HG02852 (cell line): ENCODE measurements at regions not wholly inside any gene's neighbourhood (a gene's known extent, or its start where the extent isn't known, plus 50 kb on each side); places are given as distances from the start of the nearest gene placed in this dataset.
A peak's percentile ranks its signal among the peaks of the same experiment; 100 is the strongest.
"Not testable (repeated sequence)": the region's sequence is repeated elsewhere in the genome, so short reads cannot be mapped to it uniquely, and the experiment has no call there.

ENCODE experiments used
- ATAC-seq: cut with Tn5 transposase; IDR thresholded peaks from one replicate; pipeline ENCODE4 v1.9.1; 2021; ENCODE audit warnings: mild to moderate bottlenecking, moderate library complexity; ENCODE audit not compliant: unreplicated experiment

DNA sequence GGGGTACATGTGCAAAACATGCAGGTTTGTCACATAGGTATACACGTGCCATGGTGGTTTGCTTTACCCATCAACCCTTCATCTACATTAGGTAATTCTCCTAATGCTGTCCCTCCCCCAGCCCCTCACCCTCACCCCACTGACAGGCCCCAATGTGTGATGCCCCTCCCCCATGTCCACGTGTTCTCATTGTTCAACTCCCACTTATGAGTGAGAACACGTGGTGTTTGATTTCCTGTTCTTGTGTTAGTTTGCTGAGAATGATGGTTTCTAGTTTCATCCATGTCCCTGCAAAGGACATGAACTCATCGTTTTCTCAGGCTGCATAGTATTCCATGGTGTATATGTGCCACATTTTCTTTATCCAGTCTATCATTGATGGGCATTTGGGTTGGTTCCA is 232.9 kb upstream of the RASGRP1 start:
- ATAC-seq = not testable (repeated sequence)

DNA sequence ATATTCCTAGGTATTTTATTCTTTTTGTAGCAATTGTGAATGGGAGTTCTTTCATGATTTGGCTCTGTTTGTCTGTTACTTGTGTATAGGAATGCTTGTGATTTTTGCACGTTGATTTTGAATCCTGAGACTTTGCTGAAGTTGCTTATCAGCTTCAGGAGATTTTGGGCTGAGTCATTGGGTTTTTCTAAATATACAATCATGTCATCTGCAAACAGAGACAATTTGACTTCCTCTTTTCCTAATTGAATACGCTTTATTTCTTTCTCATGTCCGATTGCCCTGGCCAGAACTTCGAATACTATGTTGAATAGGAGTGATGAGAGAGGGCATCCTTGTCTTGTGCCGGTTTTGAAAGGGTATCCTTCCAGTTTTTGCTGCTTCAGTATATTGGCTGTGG is 234.6 kb upstream of the RASGRP1 start:
- not testable (repeated sequence) for ATAC-seq

DNA sequence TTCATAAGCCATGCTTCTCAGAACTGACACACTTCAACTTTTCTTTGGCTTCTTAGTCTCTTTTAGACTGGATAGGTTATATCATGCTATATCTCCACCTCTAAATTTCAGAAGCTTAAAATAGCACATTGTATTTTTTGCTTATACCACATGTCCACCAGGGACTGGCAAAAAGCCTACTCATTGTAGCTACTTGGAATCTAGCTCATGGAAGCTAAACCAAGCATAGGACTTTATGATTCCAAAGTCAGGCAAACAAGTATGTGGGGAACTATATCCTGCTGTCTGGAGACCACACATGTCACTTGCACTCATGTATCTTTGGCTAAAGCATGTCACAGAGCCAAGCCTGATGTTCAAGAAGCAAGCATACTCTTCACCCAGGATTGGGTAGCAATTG is 245.0 kb upstream of the RASGRP1 start:
- ATAC-seq = no peak

DNA sequence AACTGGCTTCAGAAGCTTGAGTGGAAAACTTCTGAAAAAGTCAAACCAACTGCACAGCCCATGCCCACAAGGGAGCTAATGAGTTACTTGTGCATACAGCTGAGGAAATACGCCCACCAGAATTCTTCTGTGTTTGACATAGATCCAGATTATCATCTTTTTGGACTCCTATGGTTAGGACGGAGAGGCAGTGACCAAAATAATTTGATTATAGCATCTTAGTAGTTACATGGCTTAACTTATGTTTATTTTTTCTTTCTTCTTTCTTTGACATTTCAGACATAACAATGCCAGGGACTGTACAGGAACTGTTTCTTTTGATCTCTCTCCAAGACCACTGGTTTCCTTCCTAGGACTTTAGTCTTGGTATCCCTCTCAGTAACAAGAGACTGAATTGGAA is 246.1 kb upstream of the RASGRP1 start:
- ATAC-seq = no peak

DNA sequence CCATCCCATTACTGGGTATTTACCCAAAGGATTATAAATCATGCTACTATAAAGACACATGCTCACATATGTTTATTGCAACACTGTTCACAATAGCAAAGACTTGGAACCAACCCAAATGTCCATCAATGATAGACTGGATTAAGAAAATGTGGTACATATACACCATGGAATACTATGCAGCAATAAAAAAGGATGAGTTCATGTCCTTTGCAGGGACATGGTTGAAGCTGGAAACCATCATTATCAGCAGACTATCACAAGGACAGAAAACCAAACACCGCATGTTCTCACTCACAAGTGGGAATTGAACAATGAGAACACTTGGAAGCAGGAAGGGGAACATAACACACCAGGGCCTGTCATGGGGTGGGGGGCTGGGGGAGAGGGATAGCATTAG is 249.6 kb upstream of the RASGRP1 start:
- ATAC-seq = not testable (repeated sequence)

DNA sequence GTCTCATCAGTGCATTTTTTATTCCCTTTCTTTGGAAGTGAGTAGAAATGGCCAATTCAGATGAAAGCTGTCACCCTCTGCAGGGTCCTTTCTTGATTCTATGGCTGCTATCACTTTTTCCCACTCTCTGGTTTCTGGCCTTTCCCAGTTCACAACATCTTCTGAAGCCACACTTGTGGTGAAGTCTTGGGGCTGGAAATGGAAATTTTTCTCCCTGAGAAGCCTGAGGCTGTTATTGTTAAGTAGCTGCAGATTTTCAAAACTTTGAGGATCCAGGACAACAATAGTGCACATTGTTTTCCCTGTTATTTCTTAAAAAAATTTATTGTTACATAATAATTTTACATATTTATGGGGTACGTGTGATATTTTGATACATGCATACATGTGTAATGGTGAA is 250.3 kb upstream of the RASGRP1 start:
- ATAC-seq = no peak

DNA sequence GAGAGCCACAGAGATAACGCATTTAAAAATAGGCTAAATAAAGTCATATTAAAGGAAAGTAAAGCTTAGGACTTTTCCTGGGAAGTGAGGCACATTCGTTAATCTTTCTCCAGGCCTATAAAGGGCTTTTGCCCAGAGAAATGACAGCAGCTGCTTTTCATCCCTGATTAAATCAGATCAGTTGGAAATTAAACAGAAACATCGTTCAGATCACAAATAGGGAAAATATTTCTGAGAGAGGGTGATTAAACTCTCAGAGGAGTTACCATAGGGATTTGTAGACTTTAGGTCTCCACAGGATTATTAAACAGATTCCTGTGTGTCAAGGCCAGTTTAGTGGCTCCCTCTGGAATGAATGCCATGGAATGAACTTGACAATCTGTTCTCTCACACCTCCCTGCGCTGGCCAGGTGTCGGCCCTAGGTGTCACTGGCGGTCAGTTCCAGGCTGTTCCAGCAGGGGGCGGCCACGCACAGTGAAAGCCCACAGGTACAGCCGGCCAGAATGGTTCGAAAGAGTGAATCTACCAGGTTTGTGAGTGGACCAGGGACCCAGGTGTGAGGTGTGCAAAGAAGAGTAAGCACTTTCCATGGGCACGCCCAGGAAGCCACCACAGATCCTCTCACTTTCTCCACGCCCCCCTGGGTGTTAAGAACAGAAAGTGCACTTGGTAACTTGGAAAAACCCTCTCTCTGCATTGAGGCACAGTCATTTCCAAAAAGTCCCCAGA is 253.0 kb upstream of the RASGRP1 start:
- peak; percentile 85 for ATAC-seq

DNA sequence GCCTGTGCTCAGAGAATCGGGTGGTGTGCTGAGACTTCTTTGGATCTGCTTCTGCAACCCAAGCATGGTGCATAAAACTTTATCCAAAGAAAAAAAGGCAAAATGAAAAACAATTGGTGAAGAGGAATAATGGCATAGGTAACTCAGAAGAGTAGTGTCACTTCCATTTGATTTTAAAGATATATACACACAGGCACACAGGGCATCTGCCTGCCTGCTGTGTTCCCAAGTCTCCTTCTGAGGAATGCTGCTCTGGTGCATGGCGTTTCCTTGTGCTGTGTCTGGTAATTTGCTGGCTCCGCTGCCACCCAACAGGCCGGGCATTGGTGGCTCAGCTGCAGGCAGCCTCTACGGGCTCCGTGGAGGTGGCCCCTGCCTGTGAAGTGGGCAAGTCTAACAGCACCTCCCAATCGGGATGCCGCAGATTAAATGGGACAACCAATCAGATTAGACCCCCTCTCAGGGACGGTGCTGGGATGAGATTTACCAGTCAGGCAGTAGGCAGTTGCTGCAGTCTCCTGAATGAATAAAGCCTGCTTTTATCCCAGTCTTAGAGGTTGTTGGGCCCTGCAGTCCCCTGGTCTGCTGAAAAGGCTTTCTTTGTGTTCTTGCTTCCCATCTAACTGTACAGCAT is 253.7 kb upstream of the RASGRP1 start:
- ATAC-seq = peak; percentile 14

DNA sequence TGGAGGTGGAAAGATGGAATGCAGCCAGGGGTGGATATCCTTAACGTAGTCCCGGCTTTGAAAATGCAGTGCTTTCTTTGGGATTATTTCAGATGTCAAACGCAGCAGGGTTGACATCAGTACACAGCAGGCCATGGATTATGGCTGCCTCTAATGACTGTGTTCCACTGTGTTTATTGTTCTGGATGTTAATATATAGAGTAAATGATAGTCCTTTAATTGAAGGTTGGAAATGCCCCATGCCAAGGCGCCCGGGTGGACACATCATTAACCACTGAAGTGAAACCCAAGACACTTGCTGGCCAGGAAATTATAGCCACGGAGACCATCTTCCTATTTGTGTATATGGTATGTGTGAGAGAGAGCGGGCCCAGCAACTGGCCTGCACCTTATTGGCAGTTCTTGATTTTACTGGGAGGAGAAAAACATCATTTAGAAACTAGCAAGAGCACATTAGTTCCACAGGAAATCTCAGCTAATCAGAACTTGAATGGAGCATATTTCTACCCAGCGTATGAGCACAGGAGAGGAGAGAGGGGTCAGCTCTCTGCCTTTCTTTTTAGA is 254.9 kb upstream of the RASGRP1 start:
- ATAC-seq = no peak

DNA sequence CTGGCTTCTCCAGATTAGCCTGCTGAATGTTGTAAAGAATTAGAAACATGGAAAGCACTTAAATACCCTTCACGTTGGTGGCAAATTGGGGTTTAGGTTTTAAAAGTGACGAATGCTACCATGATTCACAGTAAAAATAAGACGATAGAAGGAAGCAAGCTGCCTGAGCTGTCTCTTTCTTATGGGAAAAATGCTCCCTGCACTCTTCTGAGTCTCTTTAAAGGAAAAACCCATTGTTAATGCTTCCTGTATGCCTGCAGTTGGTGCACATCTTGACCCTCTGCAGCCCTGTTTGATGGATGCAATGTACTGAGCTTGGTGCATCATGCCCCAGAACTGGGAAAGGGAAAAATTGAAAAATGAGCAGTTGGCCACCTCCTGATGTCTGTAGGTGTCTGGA is 258.6 kb upstream of the RASGRP1 start:
- no peak for ATAC-seq

DNA sequence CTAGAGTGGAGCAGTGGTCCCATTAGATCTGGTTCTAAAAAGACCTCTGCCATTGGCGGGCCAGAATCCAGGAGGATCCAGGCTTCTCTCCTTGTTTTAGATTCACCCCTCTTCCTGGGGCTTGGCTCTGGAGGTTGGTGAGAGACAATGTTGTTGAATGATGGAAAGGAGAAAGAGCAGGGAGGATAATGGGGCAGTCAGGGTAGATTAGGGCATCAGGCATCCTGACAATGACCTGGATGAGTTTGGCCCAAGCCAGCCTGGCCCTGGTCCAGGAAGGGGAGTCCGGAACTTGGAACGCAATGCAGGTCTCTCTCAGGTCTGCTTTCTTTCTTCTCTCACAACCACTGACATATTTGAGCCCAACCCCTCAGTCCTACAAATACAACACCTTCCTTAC is 260.1 kb upstream of the RASGRP1 start:
- ATAC-seq = no peak

DNA sequence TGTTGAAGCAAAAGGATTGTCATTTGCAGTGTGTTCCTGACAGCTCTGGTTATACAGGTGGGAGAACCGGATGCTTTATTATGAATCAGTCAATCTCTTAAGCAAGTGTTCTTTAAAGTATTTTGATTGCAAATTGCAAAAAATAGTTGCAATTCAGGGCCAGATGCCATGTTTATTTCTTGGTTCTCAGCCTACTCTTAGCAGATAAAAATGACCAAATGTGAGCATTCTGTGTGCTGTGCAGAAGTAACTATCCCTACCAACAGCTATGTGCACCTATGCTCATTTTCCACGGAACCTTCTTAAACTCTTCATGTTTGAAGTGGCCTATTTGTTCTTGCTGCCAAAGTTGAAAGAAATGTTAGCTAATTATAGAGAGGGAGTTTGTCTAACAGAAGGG is 262.3 kb upstream of the RASGRP1 start:
- ATAC-seq = no peak

DNA sequence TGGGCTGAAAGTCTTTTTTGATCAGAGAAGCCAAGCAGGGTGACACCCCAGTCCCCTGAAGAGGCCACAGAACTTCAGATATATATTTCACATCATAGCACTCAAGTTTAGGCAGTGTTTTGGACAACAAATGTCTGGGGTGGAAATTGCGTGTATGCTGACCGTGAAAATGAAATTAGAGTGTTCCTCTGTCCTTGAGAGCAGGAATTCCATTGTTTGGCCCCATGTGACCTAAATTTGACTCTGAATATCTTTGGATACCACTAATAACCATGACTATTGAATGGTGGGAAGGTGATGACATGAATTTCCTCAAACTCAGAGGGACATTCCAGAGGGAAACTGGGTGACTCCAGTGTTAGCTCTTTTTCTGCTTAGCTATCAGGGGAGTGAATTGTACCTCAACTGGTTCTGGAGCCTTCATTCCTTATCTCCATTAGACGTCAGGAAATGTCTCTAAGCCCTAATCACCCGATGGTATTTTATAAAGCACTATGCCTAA is 263.5 kb upstream of the RASGRP1 start:
- ATAC-seq = no peak

DNA sequence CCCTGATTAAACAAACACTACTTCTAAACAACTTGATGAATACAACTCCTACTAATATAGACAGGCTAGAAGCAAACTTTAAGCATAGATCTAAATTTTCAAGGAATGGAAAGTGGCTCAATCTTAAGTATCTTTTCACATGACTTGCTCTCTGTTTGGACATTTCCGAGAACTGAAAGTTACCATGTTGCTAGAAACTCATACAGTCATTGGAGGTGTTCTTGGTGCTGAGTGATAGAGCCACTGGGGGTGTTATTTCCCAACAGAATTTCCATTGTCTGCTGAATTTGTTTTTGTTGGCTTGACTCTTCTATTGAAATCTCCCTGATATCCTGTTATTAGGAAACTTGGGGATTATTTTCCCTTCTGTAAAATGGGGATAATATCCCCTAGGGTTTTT is 264.5 kb upstream of the RASGRP1 start:
- ATAC-seq = no peak

DNA sequence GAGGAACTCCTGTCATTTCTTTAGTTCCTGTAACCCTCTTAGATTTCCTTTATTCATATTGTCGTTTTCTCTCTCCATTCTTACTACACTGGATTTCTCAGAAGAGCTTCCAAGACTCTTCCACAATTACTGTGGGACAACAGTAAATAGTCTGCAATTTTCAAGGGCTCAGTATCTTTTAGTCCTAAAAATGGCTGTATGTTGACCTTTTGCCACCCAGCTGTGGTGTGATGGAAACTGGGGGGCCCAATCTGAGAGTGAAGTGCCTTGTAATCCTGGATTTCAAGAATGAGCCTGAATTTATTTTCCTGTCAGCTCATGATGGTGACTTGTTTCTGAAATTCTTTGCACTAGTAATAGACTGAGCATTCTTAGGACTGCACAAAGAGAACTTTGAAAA is 277.6 kb upstream of the RASGRP1 start:
- ATAC-seq = no peak

DNA sequence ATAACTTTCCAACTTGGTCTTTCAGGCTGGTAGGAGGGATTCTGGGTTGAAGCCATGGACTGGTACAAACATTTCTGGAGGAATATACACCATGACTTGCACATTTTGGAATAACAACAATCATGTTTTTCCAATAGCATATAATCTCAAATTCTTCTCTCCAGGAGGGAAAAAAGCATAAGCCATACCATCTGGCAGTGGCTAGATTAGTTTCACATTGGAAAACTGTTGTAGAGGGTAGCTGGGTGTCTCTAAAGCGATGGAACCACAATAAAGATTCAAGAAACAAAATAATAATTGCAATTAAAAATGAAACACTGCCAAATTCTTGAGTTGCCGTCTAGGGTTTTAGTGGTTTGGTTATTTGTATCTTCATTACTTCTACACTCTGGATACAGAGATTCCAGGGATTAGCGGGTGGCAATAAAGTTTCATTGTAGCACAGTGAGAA is 278.5 kb upstream of the RASGRP1 start:
- no peak for ATAC-seq

DNA sequence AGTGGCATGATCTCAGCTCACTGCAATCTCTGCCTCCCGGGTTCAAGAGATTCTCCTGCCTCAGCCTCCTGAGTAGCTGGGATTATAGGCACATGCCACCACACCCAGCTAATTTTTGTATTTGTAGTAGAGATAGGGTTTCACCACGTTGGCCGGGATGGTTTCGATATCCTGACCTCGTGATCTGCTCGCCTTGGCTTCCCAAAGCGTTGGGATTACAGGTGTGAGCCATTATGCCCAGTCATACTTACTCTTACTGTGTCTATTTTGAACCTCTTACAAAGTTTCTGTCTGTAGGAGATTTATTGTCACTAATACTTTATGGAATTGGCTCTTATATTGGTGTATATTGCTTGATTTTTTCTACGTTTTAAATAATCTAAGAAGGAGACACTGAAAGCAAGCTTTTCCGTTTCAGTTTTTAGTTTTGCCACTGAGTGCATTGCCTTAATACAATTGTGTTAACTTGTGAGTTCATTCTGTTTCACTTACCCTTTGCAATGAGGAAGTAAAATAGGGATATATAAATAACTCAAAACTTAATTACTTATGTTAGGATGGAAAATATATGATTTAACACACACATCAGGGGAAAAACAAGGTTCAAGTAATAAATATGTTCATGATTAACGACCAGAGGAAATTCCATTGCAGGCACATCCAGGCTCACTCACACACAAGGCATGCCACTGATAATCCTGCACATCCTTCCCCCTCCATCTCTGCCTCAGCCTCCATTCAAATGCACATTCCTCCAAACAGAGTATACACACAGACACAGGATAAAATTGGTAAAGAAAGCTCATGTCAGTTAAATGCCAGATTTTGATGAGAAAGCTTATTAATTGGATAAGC is 279.3 kb upstream of the RASGRP1 start:
- ATAC-seq = no peak

DNA sequence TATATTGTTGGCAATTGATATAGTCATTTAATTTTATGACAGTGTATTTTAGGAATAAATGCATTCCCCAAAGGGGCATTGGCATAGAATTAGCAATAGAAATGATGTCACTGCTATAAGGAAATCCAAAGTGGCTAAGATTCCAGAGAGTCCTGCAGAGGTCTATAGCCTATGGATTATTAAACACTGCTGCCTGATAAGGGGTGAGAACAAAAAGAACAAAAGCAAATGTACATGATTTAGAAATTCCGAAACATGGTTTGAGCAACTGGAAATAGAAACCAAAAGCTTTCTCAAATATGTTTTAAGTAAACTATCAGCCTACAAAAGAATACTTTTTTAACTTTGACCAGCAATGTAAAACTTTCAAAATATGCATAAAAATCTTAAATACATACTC is 280.1 kb upstream of the RASGRP1 start:
- ATAC-seq = no peak

DNA sequence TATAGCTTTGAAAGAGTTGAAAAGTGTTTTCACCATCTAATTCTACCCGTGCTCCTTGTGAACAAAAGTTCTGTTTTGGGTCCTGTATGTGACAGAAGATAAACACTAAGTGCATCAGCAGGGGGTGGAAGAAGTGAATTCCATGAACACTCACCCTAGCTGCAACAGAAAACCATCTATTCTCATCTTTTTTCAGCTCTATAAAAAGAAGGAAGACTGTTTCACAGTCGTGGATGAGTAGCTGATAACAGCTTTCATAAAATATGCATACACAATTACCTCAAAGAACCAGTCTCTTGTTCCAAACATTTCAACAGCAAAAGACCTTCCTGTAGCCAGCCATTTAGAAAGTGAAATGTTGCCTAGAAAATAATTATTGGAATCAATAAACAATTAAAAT is 281.7 kb upstream of the RASGRP1 start:
- no peak for ATAC-seq

DNA sequence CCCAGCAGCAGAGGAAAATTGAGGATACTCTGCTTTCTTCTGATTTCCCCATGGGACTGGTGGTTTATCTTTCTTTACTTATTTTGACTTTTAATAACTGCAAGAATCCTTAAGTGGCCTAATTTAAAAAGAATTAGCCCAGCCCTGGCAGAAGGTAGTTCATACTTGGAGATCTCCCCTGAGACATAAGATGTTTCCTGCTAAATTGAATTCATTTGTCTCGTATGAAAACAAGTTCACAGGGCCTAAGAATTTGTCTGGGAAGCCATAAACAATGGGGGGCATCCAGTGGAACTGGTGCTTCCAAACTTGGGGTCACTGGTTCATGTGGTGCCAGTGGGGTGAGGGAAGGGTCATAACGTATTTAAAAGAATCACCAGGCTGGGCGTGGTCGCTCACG is 283.1 kb upstream of the RASGRP1 start:
- no peak for ATAC-seq

DNA sequence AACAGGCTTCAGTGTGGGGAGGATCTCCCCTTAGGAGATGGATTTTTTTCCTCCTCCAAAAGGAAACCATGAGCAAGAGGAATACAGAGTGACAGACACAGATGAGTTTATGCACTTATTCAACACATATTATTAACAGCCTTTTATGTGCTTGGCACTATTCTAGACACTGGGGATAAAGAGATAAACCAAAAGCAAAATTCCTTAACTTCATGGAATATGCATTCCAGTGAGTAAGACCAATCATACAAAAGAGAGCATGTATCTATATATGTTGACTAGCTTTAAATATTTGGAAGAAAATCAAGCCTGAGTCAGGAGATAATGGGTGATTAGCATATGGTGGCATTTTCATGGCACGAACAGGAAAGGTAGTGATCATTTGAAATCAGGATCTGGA is 284.4 kb upstream of the RASGRP1 start:
- no peak for ATAC-seq
